ENCODE measurements at regions not wholly inside any gene's neighbourhood (a gene's known extent, or its start where the extent isn't known, plus 50 kb on each side); places are given as distances from the start of the nearest gene placed in this dataset.

GRCh38 chr2:136395582-136395981 lies 277.6 kb upstream of the CXCR4 start (continued):
- TF ChIP-seq, protein P1, sequence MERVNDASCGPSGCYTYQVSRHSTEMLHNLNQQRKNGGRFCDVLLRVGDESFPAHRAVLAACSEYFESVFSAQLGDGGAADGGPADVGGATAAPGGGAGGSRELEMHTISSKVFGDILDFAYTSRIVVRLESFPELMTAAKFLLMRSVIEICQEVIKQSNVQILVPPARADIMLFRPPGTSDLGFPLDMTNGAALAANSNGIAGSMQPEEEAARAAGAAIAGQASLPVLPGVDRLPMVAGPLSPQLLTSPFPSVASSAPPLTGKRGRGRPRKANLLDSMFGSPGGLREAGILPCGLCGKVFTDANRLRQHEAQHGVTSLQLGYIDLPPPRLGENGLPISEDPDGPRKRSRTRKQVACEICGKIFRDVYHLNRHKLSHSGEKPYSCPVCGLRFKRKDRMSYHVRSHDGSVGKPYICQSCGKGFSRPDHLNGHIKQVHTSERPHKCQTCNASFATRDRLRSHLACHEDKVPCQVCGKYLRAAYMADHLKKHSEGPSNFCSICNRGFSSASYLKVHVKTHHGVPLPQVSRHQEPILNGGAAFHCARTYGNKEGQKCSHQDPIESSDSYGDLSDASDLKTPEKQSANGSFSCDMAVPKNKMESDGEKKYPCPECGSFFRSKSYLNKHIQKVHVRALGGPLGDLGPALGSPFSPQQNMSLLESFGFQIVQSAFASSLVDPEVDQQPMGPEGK (CRISPR knock-in tag; IDR thresholded peaks at IDR 0.05; ENCODE audit: borderline replicate concordance): no peak
- TF ChIP-seq TAF1 (IDR thresholded peaks at IDR 0.05; ENCODE audit: control insufficient read depth, extremely low read depth, insufficient read depth, low read length, severe bottlenecking): no peak
- no peak for TF ChIP-seq THAP7 (CRISPR knock-in tag; IDR thresholded peaks at IDR 0.05)
- TF ChIP-seq, protein P2, sequence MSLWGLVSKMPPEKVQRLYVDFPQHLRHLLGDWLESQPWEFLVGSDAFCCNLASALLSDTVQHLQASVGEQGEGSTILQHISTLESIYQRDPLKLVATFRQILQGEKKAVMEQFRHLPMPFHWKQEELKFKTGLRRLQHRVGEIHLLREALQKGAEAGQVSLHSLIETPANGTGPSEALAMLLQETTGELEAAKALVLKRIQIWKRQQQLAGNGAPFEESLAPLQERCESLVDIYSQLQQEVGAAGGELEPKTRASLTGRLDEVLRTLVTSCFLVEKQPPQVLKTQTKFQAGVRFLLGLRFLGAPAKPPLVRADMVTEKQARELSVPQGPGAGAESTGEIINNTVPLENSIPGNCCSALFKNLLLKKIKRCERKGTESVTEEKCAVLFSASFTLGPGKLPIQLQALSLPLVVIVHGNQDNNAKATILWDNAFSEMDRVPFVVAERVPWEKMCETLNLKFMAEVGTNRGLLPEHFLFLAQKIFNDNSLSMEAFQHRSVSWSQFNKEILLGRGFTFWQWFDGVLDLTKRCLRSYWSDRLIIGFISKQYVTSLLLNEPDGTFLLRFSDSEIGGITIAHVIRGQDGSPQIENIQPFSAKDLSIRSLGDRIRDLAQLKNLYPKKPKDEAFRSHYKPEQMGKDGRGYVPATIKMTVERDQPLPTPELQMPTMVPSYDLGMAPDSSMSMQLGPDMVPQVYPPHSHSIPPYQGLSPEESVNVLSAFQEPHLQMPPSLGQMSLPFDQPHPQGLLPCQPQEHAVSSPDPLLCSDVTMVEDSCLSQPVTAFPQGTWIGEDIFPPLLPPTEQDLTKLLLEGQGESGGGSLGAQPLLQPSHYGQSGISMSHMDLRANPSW (CRISPR knock-in tag; IDR thresholded peaks at IDR 0.05): no peak
